ENCODE measurements at regions not wholly inside any gene's neighbourhood (a gene's known extent, or its start where the extent isn't known, plus 50 kb on each side); places are given as distances from the start of the nearest gene placed in this dataset.

DNA sequence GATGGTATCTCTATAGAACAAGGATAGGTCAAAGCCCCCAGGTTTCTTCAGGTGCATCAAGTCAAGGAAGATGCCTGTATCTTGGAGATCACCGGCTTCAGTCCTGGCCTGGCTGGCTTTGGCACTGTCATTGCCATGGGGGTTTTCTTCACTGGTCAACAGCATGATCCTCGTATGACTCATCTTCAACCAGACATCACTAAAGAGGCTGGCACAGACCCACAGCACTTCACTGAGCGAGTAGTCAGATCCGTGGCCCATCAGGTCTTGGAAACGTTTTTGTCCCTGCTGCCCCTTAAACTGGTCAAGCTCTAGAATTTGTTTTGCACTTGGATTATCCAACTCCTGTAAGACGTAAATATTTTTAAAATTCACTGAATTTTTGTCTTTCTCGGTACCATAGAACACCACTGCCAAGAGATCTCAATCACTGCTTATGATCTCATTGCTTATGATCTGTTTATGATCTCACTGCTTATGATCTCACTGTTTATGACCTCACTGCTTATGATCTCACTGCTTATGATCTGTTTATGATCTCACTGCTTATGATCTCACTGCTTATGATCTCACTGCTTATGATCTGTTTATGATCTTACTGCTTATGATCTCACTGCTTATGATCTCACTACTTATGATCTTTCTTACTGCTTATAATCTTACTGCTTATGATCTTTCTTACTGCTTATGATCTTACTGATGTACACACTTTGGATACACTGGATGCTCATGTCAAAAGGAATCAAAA is 135.2 kb downstream of the CYP26A1 start:
- no peak overlapping the region for H2AFZ ChIP-seq (ENCODE audit: low read depth, low read length)
- DNase-seq (ENCODE audit: low read depth) = peak; percentile 36
- H3K9ac ChIP-seq (ENCODE audit: low read length) = no peak overlapping the region
- Mint-ChIP-seq H3K27ac (ENCODE audit: unreplicated experiment) (no peak overlapping the region), H3K36me3 (ENCODE audit: low read depth, unreplicated experiment) (no peaks in the 10 kb centered on the region), H3K27me3 (ENCODE audit: low read depth, unreplicated experiment) (peaks cover 4% of the 10 kb centered on the region), H3K4me1 (ENCODE audit: low read depth, unreplicated experiment) (no peaks in the 10 kb centered on the region), H3K9me3 (ENCODE audit: unreplicated experiment) (no peaks in the 10 kb centered on the region), H3K4me3 (ENCODE audit: unreplicated experiment) (no peak overlapping the region)
- H3K27me3 ChIP-seq (ENCODE audit: insufficient read depth, low read length) = no peaks in the 10 kb centered on the region
- no peaks in the 10 kb centered on the region for H3K4me1 ChIP-seq (ENCODE audit: insufficient read depth, low read length)
- no peaks in the 10 kb centered on the region for H3K79me2 ChIP-seq (ENCODE audit: insufficient read depth, low read length)
- no peaks in the 10 kb centered on the region for H3K9me3 ChIP-seq (ENCODE audit: insufficient read depth, low read depth, low read length)
- no peak overlapping the region for H3K27ac ChIP-seq (ENCODE audit: low read depth, low read length)
- H4K20me1 ChIP-seq (ENCODE audit: insufficient read depth, low read length) = no peaks in the 10 kb centered on the region
- no peak overlapping the region for H3K4me2 ChIP-seq (ENCODE audit: low read length)
- H3K36me3 ChIP-seq (ENCODE audit: insufficient read depth, low read length) = no peaks in the 10 kb centered on the region
- H3K4me3 ChIP-seq (ENCODE audit: insufficient read depth, low read depth, low read length) = no peak overlapping the region
- no peak for TF ChIP-seq EZH2 (IDR thresholded peaks at IDR 0.05; ENCODE audit: insufficient read depth, low read length)
- TF ChIP-seq, protein P1, sequence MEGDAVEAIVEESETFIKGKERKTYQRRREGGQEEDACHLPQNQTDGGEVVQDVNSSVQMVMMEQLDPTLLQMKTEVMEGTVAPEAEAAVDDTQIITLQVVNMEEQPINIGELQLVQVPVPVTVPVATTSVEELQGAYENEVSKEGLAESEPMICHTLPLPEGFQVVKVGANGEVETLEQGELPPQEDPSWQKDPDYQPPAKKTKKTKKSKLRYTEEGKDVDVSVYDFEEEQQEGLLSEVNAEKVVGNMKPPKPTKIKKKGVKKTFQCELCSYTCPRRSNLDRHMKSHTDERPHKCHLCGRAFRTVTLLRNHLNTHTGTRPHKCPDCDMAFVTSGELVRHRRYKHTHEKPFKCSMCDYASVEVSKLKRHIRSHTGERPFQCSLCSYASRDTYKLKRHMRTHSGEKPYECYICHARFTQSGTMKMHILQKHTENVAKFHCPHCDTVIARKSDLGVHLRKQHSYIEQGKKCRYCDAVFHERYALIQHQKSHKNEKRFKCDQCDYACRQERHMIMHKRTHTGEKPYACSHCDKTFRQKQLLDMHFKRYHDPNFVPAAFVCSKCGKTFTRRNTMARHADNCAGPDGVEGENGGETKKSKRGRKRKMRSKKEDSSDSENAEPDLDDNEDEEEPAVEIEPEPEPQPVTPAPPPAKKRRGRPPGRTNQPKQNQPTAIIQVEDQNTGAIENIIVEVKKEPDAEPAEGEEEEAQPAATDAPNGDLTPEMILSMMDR (IDR thresholded peaks at IDR 0.05; ENCODE audit: insufficient read depth, low read depth, low read length) = no peak
- peak; percentile 26 for FAIRE-seq

DNA sequence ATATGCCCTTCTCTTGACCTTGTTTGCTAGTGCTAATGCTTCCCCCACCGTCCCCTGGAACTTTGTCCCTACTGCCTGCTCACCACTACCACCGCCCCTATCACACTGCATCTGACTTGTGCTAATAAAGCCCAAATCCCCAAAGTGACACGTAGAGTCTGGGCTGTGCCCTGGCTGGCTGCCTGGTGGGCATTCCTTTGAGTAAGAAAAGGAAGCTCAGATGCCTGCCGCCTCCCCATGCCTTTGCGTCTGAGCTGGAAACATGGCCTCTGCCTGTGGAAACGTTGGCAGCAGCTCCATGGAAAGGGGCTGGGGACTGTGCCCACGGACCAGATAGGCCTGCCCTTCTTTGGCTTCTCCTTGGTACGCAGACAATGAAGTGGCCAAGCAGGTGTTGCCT is 138.3 kb downstream of the CYP26A1 start:
- Histone ChIP-seq H3K27me3 (ENCODE audit: insufficient read depth, low read length) (no peaks in the 10 kb centered on the region), H4K20me1 (ENCODE audit: insufficient read depth, low read length) (no peaks in the 10 kb centered on the region), H3K9me3 (ENCODE audit: insufficient read depth, low read depth, low read length) (no peaks in the 10 kb centered on the region), H3K4me3 (ENCODE audit: insufficient read depth, low read depth, low read length) (no peak overlapping the region), H3K27ac (ENCODE audit: low read depth, low read length) (no peak overlapping the region), H3K9ac (ENCODE audit: low read length) (no peak overlapping the region), H3K36me3 (ENCODE audit: insufficient read depth, low read length) (no peaks in the 10 kb centered on the region), H3K4me2 (ENCODE audit: low read length) (no peak overlapping the region), H3K79me2 (ENCODE audit: insufficient read depth, low read length) (no peaks in the 10 kb centered on the region), H3K4me1 (ENCODE audit: insufficient read depth, low read length) (no peaks in the 10 kb centered on the region), H2AFZ (ENCODE audit: low read depth, low read length) (peak overlapping the region; percentile 45)
- Mint-ChIP-seq H3K4me1 (ENCODE audit: low read depth, unreplicated experiment) (no peaks in the 10 kb centered on the region), H3K36me3 (ENCODE audit: low read depth, unreplicated experiment) (no peaks in the 10 kb centered on the region), H3K4me3 (ENCODE audit: unreplicated experiment) (no peak overlapping the region), H3K27me3 (ENCODE audit: low read depth, unreplicated experiment) (peaks cover 2% of the 10 kb centered on the region), H3K9me3 (ENCODE audit: unreplicated experiment) (no peaks in the 10 kb centered on the region), H3K27ac (ENCODE audit: unreplicated experiment) (no peak overlapping the region)
- TF ChIP-seq, protein P1 (IDR thresholded peaks at IDR 0.05; ENCODE audit: insufficient read depth, low read depth, low read length) = no peak
- TF ChIP-seq EZH2 (IDR thresholded peaks at IDR 0.05; ENCODE audit: insufficient read depth, low read length) = no peak
- no peak for DNase-seq (ENCODE audit: low read depth)
- FAIRE-seq = no peak

DNA sequence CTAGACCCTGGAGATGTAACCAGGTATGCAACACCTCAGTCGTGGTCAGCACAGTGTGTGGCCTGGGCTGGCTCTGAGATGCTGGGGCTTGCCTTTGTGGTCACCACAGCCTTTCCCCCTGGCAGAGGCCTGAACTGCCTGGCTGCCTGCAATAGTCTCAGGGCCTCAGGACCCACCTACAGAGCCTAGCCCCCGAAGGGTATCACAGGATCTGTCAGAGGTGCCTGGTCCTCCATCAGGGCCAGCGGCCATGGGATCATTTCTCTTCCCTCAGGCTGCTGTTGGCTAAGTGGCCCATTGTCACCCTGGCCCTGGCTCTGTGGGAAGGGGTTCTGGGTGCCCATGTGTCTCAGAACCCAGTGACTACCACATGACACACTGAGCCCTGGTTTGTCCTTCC is 141.6 kb downstream of the CYP26A1 start:
- H3K9me3 Mint-ChIP-seq (ENCODE audit: unreplicated experiment) = no peaks in the 10 kb centered on the region
- H3K27me3 ChIP-seq (ENCODE audit: insufficient read depth, low read length) = no peaks in the 10 kb centered on the region
- FAIRE-seq (no peak), DNase-seq (ENCODE audit: low read depth) (no peak)
- no peaks in the 10 kb centered on the region for H3K79me2 ChIP-seq (ENCODE audit: insufficient read depth, low read length)
- no peak overlapping the region for H3K27ac ChIP-seq (ENCODE audit: low read depth, low read length)
- H3K9me3 ChIP-seq (ENCODE audit: insufficient read depth, low read depth, low read length) = no peaks in the 10 kb centered on the region
- no peak overlapping the region for H3K4me3 Mint-ChIP-seq (ENCODE audit: unreplicated experiment)
- TF ChIP-seq, protein P1 (IDR thresholded peaks at IDR 0.05; ENCODE audit: insufficient read depth, low read depth, low read length) = no peak
- no peak for TF ChIP-seq EZH2 (IDR thresholded peaks at IDR 0.05; ENCODE audit: insufficient read depth, low read length)
- no peaks in the 10 kb centered on the region for H3K4me1 Mint-ChIP-seq (ENCODE audit: low read depth, unreplicated experiment)
- H3K36me3 Mint-ChIP-seq (ENCODE audit: low read depth, unreplicated experiment) = no peaks in the 10 kb centered on the region
- no peak overlapping the region for H3K4me2 ChIP-seq (ENCODE audit: low read length)
- no peaks in the 10 kb centered on the region for H3K4me1 ChIP-seq (ENCODE audit: insufficient read depth, low read length)
- H3K4me3 ChIP-seq (ENCODE audit: insufficient read depth, low read depth, low read length) = no peak overlapping the region
- H3K27ac Mint-ChIP-seq (ENCODE audit: unreplicated experiment) = no peak overlapping the region
- H3K9ac ChIP-seq (ENCODE audit: low read length) = no peak overlapping the region
- H3K27me3 Mint-ChIP-seq (ENCODE audit: low read depth, unreplicated experiment) = no peaks in the 10 kb centered on the region
- no peaks in the 10 kb centered on the region for H4K20me1 ChIP-seq (ENCODE audit: insufficient read depth, low read length)
- no peak overlapping the region for H2AFZ ChIP-seq (ENCODE audit: low read depth, low read length)
- H3K36me3 ChIP-seq (ENCODE audit: insufficient read depth, low read length) = no peaks in the 10 kb centered on the region

Data from astrocyte (in vitro differentiated cells and primary cell).